GM10248 (cell line): ENCODE measurements at regions not wholly inside any gene's neighbourhood (a gene's known extent, or its start where the extent isn't known, plus 50 kb on each side); places are given as distances from the start of the nearest gene placed in this dataset.
"Not testable (repeated sequence)": the region's sequence is repeated elsewhere in the genome, so short reads cannot be mapped to it uniquely, and the experiment has no call there.

Source experiments
- CTCF ChIA-PET: fragments of 300-600 bp; sonication (Branson Sonifier 250); formaldehyde crosslinking; extraction: SDS; loops from one replicate; lab custom pipeline; 2021; ENCODE audit warnings: antibody characterized with exemption; lab: Yijun Ruan, JAX
- POLR2A ChIA-PET: fragments of 350-650 bp; sonication (Branson Sonifier 250); formaldehyde crosslinking; extraction: SDS; loops from one replicate; lab custom pipeline; 2020; ENCODE audit warnings: antibody characterized with exemption; lab: Yijun Ruan, JAX
- DNase-seq: peaks from one replicate; pipeline ENCODE4 v3.0.0; 2012; ENCODE audit errors: extremely low spot score
- CTCF ChIP-seq: IDR thresholded peaks from 2 replicates; pipeline ENCODE4 v1.5.1; 2012; ENCODE audit warnings: mild to moderate bottlenecking, low read depth; ENCODE audit errors: extremely low read depth, missing control alignments, control extremely low read depth

GRCh38 chr20:51923633-51924032 is 121.3 kb upstream of the SALL4 start:
- no peak for DNase-seq
- TF ChIP-seq CTCF, result no peak
- ChIA-PET POLR2A (no interaction called here), CTCF (no interaction called here)

- DNase-seq, POLR2A ChIA-PET, CTCF ChIA-PET: not testable (repeated sequence)
These were observed 120.5 kb upstream of the SALL4 start for GRCh38 chr20:51922812-51923211.

GRCh38 chr20:51918561-51918960 is 116.2 kb upstream of the SALL4 start:
- ChIA-PET POLR2A (no interaction called here), CTCF (no interaction called here)
- no peak for DNase-seq
- TF ChIP-seq CTCF, result no peak

- ChIA-PET POLR2A (no interaction called here), CTCF (no interaction called here)
- TF ChIP-seq CTCF, result no peak
- no peak for DNase-seq
These were observed 115.7 kb upstream of the SALL4 start for GRCh38 chr20:51917886-51918535.

DNA sequence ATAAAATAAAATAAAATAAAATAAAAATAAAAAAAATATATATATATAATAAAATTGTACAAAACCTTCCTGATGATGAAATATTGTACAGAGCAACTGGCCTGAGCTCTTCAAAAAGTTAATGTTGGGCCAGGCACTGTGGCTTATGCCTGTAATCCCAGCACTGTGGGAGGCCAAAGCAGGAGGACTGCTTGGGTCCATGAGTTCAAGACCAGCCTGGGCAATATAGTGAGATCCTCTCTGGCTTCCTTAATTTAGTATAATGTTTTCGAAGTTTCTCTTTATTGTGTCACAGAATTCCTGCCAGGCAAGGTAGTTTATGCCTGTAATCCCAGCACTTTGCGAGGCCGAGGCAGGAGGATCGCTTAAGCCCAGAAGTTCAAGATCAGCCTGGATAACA is 113.9 kb upstream of the SALL4 start:
- ChIA-PET POLR2A (no interaction called here), CTCF (no interaction called here)

DNA sequence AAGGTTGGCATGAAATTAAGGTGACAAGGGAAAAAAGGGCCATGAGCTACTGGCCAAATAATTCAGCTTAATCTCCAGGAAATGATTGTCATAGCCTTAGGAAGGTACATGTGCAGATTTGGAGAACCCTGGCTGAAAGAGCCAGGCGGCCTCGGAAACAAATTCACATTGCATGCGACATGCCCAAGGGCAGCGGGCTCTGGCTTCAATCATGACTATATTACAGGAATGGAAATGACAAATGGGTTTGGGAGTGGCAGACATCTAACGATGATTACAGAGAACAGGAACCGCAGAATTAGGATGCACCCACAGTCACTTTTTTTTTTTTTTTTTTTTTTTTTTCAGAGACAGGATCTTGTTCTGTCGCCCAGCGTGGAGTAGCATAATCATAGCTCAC is 112.4 kb upstream of the SALL4 start:
- ChIA-PET POLR2A (no interaction called here), CTCF (no interaction called here)
- no peak for DNase-seq
- no peak for TF ChIP-seq CTCF

More for the DNA sequence above, 113.9 kb upstream of the SALL4 start:
- TF ChIP-seq CTCF, result no peak
- DNase-seq, result no peak

DNA sequence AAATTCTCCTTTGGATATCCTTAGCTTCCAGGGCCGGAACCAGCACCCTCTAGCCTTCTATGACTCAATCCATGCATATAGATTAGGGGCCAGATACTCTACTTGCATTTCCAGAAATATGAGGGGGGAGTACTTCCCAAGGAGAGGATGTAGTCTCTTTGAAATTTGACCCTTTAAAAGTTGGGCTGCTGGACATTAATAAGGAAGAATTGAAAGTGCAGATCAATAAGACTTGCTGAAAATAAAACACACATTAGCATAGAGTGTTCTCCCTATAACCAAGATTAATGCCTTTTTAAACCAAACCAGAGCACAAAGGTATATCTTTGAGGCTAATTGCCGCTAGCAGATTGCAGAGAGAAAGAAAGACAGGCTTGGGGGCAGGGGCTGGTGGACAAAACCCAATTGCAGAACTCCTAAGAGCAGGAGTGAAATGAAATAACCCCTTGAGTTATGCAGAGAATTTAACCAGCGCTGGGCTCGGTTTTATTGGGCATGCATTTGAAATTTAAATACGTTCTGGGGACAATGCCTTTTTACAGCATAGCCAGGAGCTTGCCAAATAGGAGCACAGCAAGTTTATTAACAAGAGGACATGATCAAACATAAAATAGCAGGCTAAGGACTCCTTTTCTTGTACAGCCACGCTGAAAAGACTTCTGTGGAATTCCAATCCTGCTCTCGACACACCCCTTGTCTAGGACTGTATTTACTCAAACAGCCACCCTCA is 108.2 kb upstream of the SALL4 start:
- DNase-seq, result no peak
- no peak for TF ChIP-seq CTCF
- ChIA-PET CTCF (no interaction called here), POLR2A (no interaction called here)
